CD4-positive, alpha-beta T cell (primary cell): ENCODE measurements at regions not wholly inside any gene's neighbourhood (a gene's known extent, or its start where the extent isn't known, plus 50 kb on each side); places are given as distances from the start of the nearest gene placed in this dataset.

Source experiments
- ATAC-seq: fragments of 200-7000 bp; cut with Tn5 transposase; one replicate; pipeline ENCODE4 v1.10.0; 2022; ENCODE audit warnings: mild to moderate bottlenecking; ENCODE audit not compliant: poor library complexity
- CTCF ChIA-PET: fragments of 350-600 bp; sonication (Branson Sonifier 250); formaldehyde crosslinking; loops from one replicate; lab custom pipeline; 2021; ENCODE audit warnings: antibody characterized with exemption, inconsistent platforms; lab: Charles Lee
- POLR2A ChIA-PET: fragments of 350-600 bp; sonication (Branson Sonifier 250); formaldehyde crosslinking; loops from one replicate; lab custom pipeline; 2021; ENCODE audit warnings: antibody characterized with exemption, inconsistent platforms; lab: Charles Lee
- DNase-seq, 14 experiments: peaks; one replicate each; pipeline ENCODE4 v3.0.0-alpha.2; 2013 to 2020; ENCODE audit warnings: mixed read lengths in 2 of 14
- H3K27ac ChIP-seq, 2 donors: one replicate each; pipeline versions ENCODE4 v1.5.1 to v1.7.0; 2013; ENCODE audit warnings: low read length in 2 of 2, low read depth in 1 of 2, mild to moderate bottlenecking in 1 of 2
- H3K27me3 ChIP-seq, 2 experiments: 1 replicate in 1 of 2; 2 replicates in 1 of 2; pipeline versions ENCODE4 v1.6.1 to v1.7.0; 2013; ENCODE audit warnings: low read length in 2 of 2, control low read depth in 1 of 2, mild to moderate bottlenecking in 1 of 2, moderate library complexity in 1 of 2; ENCODE audit not compliant: insufficient read depth in 2 of 2, control insufficient read depth in 1 of 2
- H3K36me3 ChIP-seq: one replicate; pipeline ENCODE4 v1.6.1; 2013; ENCODE audit warnings: low read length, control low read depth; ENCODE audit not compliant: insufficient read depth
- H3K4me1 ChIP-seq: one replicate; pipeline ENCODE4 v1.6.1; 2013; ENCODE audit warnings: low read length, control low read depth; ENCODE audit not compliant: insufficient read depth
- H3K4me3 ChIP-seq: one replicate; pipeline ENCODE4 v1.5.1; 2013; ENCODE audit warnings: mild to moderate bottlenecking, low read length, moderate library complexity
- H3K9me3 ChIP-seq, 2 experiments: 1 replicate in 1 of 2; 2 replicates in 1 of 2; pipeline versions ENCODE4 v1.6.1 to v1.7.0; 2013; ENCODE audit warnings: low read length in 2 of 2, mild to moderate bottlenecking in 2 of 2, control low read depth in 1 of 2, moderate library complexity in 1 of 2; ENCODE audit not compliant: control insufficient read depth in 1 of 2, insufficient read depth in 1 of 2
- H3K27ac Mint-ChIP-seq: one replicate; pipeline ENCODE4 v1.8.0; 2020; ENCODE audit warnings: mixed read lengths
- H3K27me3 Mint-ChIP-seq: one replicate; pipeline ENCODE4 v1.8.0; 2021; ENCODE audit warnings: mixed read lengths
- H3K36me3 Mint-ChIP-seq: one replicate; pipeline ENCODE4 v1.8.0; 2021; ENCODE audit warnings: low read depth, mixed read lengths
- H3K4me1 Mint-ChIP-seq: one replicate; pipeline ENCODE4 v1.8.0; 2021; ENCODE audit warnings: low read depth, mixed read lengths
- H3K4me3 Mint-ChIP-seq: one replicate; pipeline ENCODE4 v1.8.0; 2020; ENCODE audit warnings: mild to moderate bottlenecking, mixed read lengths
- H3K9me3 Mint-ChIP-seq: one replicate; pipeline ENCODE4 v1.8.0; 2020; ENCODE audit warnings: mixed read lengths
- intact Hi-C, 2 experiments: fragments of 100-400 bp; cut with DNase I in 1 of 2; cut with micrococcal nuclease in 1 of 2; formaldehyde crosslinking; loops; one replicate each; pipeline versions ENCODE4 v1.15.1 to v1.9.0; 2023 to 2025; cut with DNase I, micrococcal nuclease
- TF ChIP-seq, protein P1 (sequence below): fragments of 200-600 bp; IDR thresholded peaks from one replicate; pipeline ENCODE4 v1.8.0; 2022; ENCODE audit warnings: antibody characterized with exemption, mild to moderate bottlenecking

DNA sequence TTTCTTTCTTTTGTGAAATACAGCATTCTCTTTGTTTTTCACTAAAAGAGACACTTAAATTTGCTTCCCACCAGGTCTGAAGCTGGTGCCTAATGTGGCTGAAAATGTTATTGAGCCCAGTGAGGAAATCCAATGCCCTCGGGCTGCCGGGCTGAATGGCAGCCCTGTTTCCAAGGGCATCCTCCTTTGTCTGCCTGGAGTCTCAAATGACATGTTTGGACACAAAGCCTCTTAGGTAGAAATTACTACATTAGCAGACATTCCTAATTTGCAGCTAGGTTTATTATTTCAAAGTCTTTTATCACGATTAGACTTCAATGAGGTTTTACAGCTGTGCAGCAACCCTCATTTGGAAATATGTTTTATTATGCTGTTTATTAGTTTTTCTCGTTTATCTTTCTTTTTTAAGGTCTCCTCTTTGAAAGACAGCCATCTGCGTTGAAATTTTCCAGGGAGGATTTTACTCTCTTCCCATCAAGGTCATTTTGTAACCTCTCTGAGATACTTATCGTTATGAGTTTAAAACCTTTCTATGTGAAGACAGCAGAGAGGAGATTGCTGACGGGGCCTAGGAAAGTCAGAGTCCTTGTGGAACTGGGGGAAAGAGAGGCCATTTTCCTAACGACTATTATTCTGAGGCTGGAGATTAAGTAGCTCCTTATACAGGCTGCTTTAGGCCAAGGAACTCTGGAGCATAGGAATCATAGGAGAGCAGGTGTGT, 59.0 kb upstream of the ZNF532 start:
- TF ChIP-seq, protein P1, sequence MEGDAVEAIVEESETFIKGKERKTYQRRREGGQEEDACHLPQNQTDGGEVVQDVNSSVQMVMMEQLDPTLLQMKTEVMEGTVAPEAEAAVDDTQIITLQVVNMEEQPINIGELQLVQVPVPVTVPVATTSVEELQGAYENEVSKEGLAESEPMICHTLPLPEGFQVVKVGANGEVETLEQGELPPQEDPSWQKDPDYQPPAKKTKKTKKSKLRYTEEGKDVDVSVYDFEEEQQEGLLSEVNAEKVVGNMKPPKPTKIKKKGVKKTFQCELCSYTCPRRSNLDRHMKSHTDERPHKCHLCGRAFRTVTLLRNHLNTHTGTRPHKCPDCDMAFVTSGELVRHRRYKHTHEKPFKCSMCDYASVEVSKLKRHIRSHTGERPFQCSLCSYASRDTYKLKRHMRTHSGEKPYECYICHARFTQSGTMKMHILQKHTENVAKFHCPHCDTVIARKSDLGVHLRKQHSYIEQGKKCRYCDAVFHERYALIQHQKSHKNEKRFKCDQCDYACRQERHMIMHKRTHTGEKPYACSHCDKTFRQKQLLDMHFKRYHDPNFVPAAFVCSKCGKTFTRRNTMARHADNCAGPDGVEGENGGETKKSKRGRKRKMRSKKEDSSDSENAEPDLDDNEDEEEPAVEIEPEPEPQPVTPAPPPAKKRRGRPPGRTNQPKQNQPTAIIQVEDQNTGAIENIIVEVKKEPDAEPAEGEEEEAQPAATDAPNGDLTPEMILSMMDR: no peak
- Mint-ChIP-seq H3K27me3 (peaks cover 63% of the 10 kb centered on the region), H3K4me1 (no peaks in the 10 kb centered on the region), H3K27ac (no peak overlapping the region), H3K36me3 (no peaks in the 10 kb centered on the region), H3K4me3 (no peak overlapping the region), H3K9me3 (peaks cover 3% of the 10 kb centered on the region)
- peaks cover 3 to 16% of the 10 kb centered on the region in 2 experiments for H3K27me3 ChIP-seq
- intact Hi-C loops: no loop called here
- no peak for DNase-seq
- no peak overlapping the region for H3K4me3 ChIP-seq
- H3K4me1 ChIP-seq: no peaks in the 10 kb centered on the region
- no peak for ATAC-seq
- no peaks in the 10 kb centered on the region for H3K9me3 ChIP-seq
- ChIA-PET POLR2A (no interaction called here), CTCF (no interaction called here)
- no peaks in the 10 kb centered on the region for H3K36me3 ChIP-seq
- H3K27ac ChIP-seq: no peak overlapping the region

DNA sequence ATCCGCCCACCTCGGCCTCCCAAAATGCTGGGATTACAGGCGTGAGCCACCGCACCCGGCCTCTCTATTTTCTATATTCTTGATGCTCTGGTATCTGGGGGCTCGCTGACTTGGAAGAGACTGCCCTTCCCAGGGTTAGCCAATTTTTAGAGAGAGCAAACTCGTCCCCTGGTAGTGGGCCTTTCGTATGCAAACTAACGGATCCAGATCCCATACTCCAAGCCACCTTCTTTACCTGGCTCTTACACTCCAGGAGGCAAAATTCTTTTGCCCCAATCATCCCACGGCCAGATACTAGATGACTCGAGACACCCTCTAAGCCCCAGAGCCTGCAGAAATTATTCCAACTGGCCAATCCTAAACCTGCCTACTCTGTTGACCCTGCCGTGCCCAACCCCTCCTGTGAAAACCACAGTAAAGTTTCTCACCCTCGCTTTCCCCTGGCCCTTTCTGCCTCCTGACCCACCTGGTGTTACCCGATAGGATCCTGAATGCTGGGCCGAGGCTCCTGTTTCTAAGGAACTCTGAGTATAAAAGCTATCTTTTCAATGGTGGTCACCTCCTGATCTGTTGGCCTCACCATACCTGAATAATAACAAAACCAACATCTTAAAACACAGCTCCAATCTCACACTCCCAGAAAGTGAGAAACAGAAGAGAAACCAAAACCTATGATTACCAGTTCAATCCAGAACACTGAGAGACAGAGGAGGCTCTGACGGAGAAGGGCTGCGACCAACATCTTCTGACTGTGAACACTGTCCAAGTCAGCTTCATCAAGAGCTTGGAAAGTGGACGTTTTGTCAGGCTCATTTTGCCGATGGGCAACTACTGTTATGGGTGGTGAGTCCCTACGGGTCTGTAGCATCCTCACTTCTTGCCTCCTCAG, 57.6 kb upstream of the ZNF532 start:
- H3K36me3 ChIP-seq: no peaks in the 10 kb centered on the region
- H3K9me3 ChIP-seq: no peaks in the 10 kb centered on the region
- peaks cover 3% of the 10 kb centered on the region for H3K9me3 Mint-ChIP-seq
- H3K4me1 ChIP-seq: no peaks in the 10 kb centered on the region
- POLR2A ChIA-PET: no interaction called here
- ATAC-seq (no peak), DNase-seq (no peak)
- intact Hi-C loops: no loop called here
- H3K4me1 Mint-ChIP-seq: no peaks in the 10 kb centered on the region
- no peak overlapping the region for H3K4me3 Mint-ChIP-seq
- H3K36me3 Mint-ChIP-seq: no peaks in the 10 kb centered on the region
- peaks cover 67% of the 10 kb centered on the region for H3K27me3 Mint-ChIP-seq
- H3K27me3 ChIP-seq: peaks cover 0 to 16% of the 10 kb centered on the region in 2 experiments
- CTCF ChIA-PET: interaction anchor here (0.6 kb wide), 2 partner anchors 264 to 306 kb away, joined by 3 read pairs; no protein-coding TSS in a partner anchor
- H3K4me3 ChIP-seq: no peak overlapping the region
- H3K27ac Mint-ChIP-seq: no peak overlapping the region
- H3K27ac ChIP-seq: no peak overlapping the region
- TF ChIP-seq, protein P1: no peak

DNA sequence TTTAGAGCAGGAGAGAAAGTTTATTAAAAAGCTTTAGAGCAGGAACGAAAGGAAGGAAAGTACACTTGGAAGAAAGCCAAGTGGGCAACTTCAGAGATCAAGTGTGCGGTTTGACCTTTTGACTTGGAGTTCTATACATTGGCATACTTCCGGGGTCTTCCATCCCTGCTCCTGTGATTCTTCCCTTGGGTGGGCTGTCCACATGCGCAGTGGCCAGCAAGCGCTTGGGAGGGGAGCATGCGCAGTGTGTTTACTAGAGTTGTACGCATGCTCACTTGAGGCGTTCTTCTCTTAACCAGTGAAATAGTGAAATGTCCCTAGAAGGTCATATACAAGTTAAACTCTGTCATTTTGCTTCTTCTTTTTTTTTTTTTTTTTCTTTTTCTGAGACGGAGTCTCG, 56.9 kb upstream of the ZNF532 start:
- TF ChIP-seq, protein P1: no peak
- Mint-ChIP-seq H3K4me3 (no peak overlapping the region), H3K36me3 (no peaks in the 10 kb centered on the region), H3K27ac (no peak overlapping the region), H3K9me3 (peaks cover 3% of the 10 kb centered on the region), H3K4me1 (no peaks in the 10 kb centered on the region), H3K27me3 (peaks cover 66% of the 10 kb centered on the region)
- no peak overlapping the region for H3K27ac ChIP-seq
- H3K4me3 ChIP-seq: no peak overlapping the region
- no peak for DNase-seq
- intact Hi-C loops: no loop called here
- ChIA-PET CTCF (interaction anchor here (0.6 kb wide), 1 partner anchor 307 kb away, joined by 3 read pairs; no protein-coding TSS in a partner anchor), POLR2A (no interaction called here)
- H3K27me3 ChIP-seq: peaks cover 5 to 17% of the 10 kb centered on the region in 2 experiments
- no peaks in the 10 kb centered on the region for H3K9me3 ChIP-seq
- no peaks in the 10 kb centered on the region for H3K4me1 ChIP-seq
- no peaks in the 10 kb centered on the region for H3K36me3 ChIP-seq
- ATAC-seq: no peak
